ENCODE measurements at regions not wholly inside any gene's neighbourhood (a gene's known extent, or its start where the extent isn't known, plus 50 kb on each side); places are given as distances from the start of the nearest gene placed in this dataset.
A peak's percentile ranks its signal among the peaks of the same experiment; 100 is the strongest.

- no peak for DNase-seq
Observed at GRCh38 chr20:16174311-16174710, 398.9 kb downstream of the KIF16B start.

- DNase-seq: no peak
Observed at GRCh38 chr20:16173044-16173443, 400.2 kb downstream of the KIF16B start.

GRCh38 chr20:16171180-16171579 lies 402.1 kb downstream of the KIF16B start:
- DNase-seq: no peak

GRCh38 chr20:16170406-16170971 lies 402.8 kb downstream of the KIF16B start:
- DNase-seq: no peak

- DNase-seq: no peak
Observed at GRCh38 chr20:16167423-16168130, 405.7 kb downstream of the KIF16B start.

GRCh38 chr20:16166737-16167136 lies 406.5 kb downstream of the KIF16B start:
- no peak for DNase-seq

GRCh38 chr20:16158976-16159286 lies 414.3 kb downstream of the KIF16B start:
- DNase-seq: peak in 1 of 2 donors; percentile 79

- no peak for DNase-seq
Observed at GRCh38 chr20:16158090-16158975, 414.9 kb downstream of the KIF16B start.

GRCh38 chr20:16147916-16148315 lies 425.3 kb downstream of the KIF16B start:
- DNase-seq: no peak

GRCh38 chr20:16147216-16147615 lies 426.0 kb downstream of the KIF16B start:
- DNase-seq: peak in 1 of 2 donors; percentile 90

GRCh38 chr20:16145919-16146318 lies 427.3 kb downstream of the KIF16B start:
- no peak for DNase-seq

GRCh38 chr20:16143596-16143995 lies 429.7 kb downstream of the KIF16B start:
- DNase-seq: no peak

- DNase-seq: no peak
Observed at GRCh38 chr20:16135630-16136029, 437.6 kb downstream of the KIF16B start.

- DNase-seq: no peak
Observed at GRCh38 chr20:16132036-16132798, 441.0 kb downstream of the KIF16B start.

- DNase-seq: no peak
Observed at GRCh38 chr20:16129411-16129810, 443.8 kb downstream of the KIF16B start.

GRCh38 chr20:16128538-16129106 lies 444.6 kb downstream of the KIF16B start:
- no peak for DNase-seq

- no peak for DNase-seq
Observed at GRCh38 chr20:16125816-16126215, 447.4 kb downstream of the KIF16B start.

GRCh38 chr20:16124911-16125776 lies 448.1 kb downstream of the KIF16B start:
- no peak for DNase-seq

GRCh38 chr20:16124491-16124890 lies 448.8 kb downstream of the KIF16B start:
- no peak for DNase-seq

GRCh38 chr20:16123623-16124022 lies 449.6 kb downstream of the KIF16B start:
- DNase-seq: no peak

GRCh38 chr20:16119909-16120308 lies 453.3 kb downstream of the KIF16B start:
- no peak for DNase-seq
